HG03159 (cell line): ENCODE measurements at regions not wholly inside any gene's neighbourhood (a gene's known extent, or its start where the extent isn't known, plus 50 kb on each side); places are given as distances from the start of the nearest gene placed in this dataset.
"Not testable (repeated sequence)": the region's sequence is repeated elsewhere in the genome, so short reads cannot be mapped to it uniquely, and the experiment has no call there.

Experiments used
- ATAC-seq: cut with Tn5 transposase; IDR thresholded peaks from one replicate; pipeline ENCODE4 v1.9.1; 2021; ENCODE audit warnings: mild to moderate bottlenecking, moderate library complexity; ENCODE audit not compliant: unreplicated experiment

DNA sequence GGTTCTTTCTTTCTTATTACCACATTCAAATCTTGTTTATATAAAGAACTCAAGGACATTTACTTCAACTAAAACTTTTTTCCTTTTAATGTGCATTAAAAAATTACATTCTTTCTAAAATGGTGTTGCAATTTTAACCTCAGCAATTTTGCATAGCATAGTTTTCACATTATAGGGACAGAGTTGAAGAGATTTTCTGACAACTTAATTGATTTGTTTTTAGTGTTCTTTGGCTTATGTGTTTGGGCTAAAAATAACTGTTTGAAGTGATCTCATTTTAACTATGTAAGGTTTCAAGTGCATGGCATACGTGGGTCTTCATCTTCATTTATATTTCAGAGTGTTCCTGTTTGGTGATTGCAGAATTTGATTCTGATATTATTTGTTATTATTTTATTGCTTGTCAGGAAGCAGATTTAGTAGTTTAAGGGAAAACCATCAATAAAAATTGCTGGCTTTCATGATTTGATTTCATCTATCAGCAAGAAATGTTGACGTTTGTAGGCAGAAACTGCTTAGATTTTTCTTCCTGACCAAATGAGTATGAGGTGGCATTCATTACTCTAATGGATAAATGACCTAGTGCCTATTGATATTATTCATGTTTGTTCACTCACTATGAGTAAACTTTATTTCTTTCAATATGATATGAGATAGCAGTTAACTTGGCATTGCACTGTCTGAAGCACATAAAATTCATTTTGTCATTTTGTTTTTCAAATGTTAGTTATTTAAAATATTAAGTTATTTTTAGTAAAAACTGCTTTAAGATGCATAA is 398.4 kb downstream of the NUP35 start:
- ATAC-seq: no peak

DNA sequence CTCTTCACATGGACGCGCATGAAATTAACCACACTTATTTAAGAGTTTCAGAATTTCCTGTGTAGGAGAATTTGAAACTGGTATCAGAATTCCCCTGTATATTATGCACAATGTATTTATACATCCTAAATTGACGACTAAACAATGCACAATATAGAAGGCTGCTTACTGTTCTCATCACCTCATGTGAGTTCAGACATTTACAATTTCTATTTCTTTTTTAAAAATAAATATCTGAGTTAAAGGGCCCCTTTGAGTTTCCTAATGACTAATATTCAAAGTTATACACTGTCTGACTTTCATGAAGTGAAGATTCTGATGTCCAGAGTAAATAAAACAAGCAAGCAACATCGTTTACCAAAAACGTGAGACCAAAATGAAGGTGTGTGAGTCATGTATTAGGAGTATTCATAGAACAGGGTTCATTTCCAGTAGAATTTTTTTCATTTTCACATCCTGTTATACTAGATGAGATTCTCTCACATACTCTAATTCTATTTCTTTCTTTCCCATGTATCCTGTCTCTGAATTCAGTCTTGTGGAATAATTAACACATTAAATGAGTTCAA is 406.2 kb downstream of the NUP35 start:
- ATAC-seq: peak; percentile 65

DNA sequence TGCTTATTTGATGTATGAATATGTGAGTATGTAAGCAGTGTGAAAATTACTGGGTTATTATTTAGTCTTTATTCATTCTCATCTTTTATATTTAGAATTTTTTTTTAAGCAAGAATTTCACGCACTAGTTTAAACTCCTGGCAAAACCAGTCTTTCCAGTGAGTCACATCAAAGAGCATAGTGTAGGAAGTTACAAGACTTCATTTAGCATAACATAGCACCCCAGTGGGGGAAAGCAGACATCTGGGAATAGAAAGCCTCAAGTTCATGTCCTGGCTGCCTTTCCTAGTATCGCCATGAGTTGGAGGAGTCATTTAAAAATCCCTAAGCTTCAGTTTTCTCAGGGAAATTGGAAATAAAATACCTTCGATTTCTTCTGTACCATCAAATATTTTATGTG is 408.3 kb downstream of the NUP35 start:
- ATAC-seq: no peak

DNA sequence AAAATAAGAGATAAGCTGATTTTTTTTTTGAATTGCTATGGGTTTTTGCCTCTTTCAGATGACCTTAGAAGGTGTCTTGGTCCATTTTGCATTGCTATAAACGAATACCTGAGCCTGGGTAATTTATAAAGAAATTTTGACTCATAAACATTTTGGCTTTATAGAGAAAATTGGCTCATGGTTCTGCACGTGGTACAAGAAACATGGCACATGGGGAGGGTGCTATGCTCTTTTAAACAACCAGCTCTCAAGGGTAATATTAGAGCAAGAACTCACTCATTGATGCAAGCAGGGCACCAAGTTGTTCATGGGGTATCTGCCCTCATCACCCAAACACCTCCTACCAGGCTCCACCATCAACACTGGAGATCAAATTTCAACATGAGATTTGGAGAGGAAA is 408.8 kb downstream of the NUP35 start:
- no peak for ATAC-seq

DNA sequence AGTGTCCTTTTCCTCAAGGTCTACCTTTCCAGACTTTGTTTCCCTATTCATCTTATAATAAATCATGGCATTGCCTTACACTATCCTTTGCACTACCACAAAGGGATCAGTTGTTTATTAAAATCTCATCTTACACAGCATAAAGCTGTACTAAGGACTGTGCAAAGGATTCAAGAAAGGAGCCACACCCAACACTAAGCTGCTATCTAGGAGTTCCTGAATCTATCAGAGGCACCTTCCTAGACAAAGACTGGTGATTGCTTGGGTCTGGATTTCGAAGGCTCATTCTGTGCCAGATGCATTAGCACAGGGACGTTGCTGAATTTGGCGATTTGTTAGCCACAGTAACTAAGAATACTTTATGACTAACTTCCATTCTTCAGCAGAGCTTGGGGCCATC is 412.0 kb downstream of the NUP35 start:
- ATAC-seq: no peak

DNA sequence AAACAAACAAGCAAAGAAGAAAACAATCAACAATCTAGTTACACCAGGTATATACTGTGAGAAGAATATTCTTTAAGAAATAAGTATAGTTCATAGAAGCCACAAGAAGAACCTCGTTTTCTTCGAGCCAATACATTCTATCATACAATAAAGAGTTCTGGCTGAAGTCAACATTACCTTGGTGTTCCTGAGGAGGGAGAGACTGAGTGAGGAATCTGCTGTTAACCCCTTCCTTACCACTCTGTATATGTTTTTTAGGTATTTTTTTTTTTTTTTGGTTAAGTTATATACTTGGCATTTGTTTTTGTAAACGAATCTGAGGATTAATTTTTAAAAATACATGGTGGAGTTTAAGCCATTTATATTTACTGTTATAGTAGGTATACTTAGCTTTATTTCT is 412.5 kb downstream of the NUP35 start:
- ATAC-seq: no peak

DNA sequence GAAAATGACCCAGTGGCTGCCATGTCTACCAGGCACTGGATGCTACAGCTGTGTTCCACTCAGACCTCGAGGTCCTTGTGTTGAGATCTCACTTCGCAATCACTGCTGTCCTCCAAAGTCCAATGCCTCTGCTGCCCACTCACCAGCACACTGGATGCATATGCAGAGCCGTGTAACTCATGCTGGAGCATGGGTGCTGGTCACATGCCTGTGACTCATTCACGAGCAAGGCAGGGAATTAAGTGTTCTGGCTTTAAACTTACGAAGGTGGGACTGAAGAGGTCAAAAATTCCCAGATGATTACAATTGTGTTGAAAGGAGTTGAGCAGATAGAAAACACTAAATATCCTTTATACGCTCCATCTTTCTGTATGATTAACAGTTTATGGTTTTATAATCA is 417.5 kb downstream of the NUP35 start:
- ATAC-seq: no peak

DNA sequence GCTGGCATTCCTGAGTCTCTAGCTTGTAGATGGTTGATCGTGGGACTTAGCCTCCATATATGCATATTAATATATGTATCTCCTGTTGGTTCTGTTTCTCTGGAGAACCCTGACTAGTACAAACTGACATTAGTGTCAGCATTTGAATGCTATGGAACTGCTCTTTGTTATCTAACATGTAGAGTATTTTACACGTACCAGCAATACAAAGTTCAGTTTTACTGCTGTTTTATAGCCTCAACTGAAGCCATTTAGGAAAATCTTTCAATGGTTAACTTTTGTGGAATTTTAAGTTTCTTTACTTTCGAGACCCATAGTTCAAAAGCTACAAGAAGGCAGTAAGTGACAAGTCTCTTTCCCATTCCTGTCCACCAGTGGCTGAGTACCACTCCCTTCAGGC is 418.4 kb downstream of the NUP35 start:
- no peak for ATAC-seq

DNA sequence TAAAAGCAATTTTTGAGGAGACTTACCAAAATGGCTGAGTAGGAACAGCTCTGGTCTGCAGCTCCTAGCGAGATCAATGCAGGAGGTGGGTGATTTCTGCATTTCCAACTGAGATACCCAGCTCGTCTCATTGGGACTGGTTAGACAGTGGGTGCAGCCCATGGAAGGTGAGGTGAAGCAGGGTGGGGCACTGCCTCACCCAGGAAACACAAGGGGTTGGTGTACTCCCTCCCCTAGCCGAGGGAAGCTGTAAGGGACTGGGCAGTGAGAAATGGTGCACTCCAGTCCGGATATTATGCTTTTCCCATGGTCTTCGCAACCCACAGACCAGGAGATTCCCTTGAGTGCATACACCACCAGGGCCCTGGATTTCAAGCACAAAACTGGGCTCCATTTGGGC is 419.0 kb downstream of the NUP35 start:
- peak; percentile 17 for ATAC-seq

DNA sequence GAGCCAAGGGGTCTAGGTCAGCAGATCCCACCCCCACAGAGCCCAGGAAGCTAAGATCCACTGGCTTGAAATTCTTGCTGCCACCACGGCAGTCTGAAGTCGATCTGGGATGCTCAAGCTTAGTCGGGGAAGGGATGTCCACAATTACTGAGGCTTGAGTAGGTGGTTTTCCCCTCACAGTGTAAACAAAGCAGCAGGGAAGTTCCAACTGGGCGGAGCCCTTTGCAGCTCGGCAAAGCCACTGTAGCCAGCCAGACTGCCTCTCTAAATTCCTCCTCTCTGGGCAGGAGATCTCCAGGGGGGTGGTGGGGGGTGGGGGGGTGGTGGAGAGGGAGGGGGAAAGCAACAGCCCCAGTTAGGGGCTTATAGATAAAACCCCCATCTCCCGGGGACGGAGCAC is 419.5 kb downstream of the NUP35 start:
- ATAC-seq: peak; percentile 88

DNA sequence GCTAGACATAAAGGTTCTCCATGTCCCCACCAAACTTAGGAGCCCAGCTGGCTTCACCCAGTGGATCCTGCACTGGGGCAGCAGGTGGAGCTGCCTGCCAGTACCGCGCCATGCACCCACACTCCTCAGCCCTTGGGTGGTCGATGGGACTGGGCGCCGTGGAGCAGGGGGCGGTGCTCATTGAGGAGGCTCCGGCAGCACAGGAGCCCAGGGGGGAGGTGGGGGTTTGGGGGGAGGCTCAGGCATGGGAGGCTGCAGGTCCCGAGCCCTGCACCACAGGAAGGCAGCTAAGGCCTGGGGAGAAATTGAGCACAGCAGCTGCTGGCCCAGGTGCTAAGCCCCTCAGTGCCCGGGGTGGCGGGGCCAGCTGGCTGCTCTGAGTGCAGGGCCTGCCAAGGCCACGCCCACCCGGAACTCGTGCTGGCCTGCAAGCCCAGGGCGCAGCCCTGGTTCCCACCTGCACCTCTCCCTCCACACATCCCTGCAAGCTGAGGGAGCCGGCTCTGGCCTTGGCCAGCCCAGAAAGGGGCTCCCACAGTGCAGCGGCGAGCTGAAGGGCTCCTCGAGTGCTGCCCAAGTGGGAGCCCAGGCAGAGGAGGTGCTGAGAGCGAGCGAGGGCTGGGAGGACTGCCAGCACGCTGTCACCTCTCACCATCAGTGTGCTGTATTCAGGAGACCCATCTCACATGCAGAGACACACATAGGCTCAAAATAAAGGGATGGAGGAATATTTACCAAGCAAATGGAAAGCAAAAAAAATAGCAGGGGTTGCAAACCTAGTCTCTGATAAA is 422.5 kb downstream of the NUP35 start:
- ATAC-seq: not testable (repeated sequence)

DNA sequence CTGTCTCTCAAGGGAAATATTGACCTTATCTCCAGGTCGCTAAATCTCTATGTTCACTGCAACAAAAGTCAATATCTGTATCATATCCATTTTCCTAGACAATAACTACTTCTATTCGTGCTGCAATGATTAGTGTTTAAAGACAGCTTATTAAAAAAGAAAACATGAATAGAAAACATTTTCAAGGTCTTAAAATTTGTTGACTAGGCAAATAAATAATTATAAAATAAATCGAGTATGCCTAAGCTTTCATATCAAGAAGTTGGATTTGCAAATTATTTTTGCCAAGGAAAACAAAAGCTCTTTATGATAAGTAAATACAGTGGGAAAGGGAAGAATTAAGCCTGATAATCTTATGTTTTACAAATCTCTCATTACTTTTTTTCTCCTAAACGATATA is 428.5 kb downstream of the NUP35 start:
- ATAC-seq: no peak

DNA sequence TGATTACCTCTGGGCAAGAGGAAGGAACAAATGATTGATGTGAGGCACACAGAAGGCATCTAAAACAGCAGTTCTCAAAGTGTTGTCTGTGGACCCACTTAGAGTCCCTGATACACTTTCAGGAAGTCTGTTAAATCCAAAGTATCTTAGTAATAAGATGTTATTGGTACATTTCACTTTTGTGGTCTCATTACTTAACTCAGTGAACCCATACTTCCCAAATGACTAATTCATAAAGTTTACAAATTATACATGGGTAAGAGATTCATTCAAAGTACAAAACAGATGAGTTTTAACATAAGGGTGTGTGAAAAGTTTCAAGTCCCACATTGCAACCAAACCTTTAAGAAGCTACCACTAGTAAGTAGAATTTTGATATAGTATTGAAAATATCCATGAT is 440.5 kb downstream of the NUP35 start:
- no peak for ATAC-seq

DNA sequence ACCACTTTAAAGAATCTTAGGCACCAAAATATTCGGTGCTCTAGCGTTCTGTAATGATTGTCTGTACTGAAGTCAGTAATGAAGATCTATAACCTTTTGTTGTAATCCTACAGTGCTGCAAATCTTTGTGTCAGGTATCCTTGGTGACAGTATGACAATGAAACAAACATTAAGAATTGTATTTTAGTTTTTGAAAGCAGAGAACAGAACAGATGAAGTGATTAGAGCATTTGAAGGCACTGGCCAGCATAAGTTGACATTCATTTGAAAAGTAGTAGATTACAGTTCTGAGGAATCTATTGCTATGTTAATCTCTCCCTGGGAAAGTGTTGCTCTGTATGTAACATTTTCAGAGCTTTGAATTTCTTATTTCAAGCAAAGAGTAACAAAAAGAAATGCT is 451.2 kb downstream of the NUP35 start:
- ATAC-seq: no peak

DNA sequence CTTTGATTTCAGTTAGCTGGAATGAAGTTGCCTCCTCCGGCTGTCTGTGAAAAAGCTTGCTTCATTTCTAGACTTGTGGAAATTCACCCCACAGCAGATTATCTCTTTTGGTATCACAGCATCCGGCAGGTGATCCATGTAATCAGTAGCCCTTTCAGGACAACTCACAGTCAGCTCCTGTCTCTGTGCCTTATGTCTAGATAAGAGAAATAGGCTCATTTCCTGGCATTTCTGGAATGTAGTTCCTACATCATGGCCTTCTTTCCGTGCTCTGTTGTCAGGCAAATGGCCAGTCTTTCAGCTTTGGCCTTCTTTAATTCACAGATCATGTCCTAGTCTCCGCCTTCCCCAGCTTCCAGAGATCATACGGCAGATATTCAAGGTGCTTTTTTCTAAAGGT is 455.4 kb downstream of the NUP35 start:
- no peak for ATAC-seq

DNA sequence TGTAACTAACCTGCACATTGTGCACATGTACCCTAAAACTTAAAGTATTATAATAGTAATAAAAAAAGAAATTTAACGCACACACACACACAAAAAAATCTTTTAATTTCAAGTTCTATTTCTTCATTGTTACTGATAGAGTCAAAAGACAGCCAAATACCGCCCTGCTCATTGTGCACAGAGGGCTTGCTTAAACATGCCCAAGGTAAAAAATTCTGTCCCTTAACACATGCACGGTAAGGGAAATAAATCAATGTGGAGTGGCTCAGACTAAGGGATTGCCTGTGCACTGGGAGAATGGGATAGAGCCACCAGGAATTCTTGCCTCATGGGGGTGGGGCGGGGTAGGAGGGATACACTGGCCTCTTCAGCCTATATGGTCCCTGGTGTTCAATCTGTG is 468.0 kb downstream of the NUP35 start:
- no peak for ATAC-seq

DNA sequence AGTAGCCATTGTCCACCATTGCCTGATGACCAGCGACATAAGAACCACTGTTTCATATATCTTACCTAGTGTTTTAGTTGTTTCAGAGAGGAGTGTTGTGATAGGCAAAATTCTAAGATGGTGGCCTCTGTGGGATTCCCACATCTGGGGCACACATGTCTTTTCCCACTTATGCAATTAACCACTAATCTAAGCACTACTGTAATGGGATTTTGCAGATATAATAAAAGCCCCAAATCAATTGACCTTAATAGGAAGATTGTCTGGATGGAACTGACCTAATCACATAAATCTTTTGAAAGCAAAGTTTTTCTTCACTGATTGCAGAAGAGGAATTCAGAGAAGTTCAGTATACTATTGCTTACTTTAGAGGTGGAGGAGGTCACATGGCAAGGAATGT is 469.9 kb downstream of the NUP35 start:
- ATAC-seq: no peak

DNA sequence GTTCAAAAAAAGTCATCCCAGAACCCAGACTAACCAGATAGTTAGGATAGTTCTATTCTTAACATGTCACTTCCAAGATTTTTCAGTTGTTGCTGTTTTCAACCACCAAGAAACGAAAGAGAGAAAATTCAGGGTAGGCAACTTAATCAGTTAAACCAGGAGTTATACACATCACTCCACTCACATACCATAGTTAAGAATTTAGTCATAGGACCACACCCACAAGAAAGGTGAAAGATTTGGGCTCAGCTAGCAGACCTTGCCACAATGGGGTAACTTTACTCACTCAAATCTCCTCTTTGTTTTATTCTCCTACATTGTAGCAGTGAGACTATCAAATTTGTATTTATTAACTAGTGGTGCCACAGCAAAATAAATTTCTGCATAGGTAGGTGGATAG is 473.6 kb downstream of the NUP35 start:
- no peak for ATAC-seq

DNA sequence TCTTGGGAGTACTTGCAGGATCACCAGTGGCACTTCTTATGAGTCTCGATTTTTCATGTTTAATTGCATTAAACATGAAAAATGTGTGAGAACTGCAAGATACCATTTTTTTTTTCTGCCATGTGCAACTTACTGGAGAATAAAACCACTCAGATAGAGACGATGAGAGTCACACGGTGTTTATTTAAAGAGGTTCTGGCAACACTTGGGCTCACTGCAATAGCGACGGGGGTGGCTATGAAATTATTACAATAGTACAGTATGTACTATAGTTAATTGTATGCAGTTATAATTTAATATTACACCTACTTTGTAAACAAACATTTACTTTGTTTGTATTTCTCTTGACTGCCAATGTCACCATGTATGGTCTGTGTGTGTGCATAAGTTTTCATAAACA is 479.8 kb downstream of the NUP35 start:
- ATAC-seq: no peak

DNA sequence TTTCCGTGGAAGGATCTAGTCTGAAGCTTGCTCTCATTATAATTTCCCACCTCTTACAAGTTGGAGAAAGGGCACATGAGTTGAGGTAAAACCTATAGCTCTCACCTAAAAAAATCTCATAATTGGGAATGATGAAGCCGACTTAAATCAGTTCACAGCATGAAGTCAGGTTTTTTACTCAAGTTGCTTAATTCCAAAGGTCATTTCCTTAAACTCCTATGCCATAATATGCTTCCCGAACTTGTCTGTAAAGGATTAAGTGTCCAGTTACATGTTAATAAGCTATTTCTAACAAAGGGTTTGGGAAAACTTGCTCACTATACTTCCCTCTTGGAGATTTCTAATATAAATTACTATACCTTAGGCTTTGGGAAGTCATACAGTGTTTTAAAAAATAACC is 481.2 kb downstream of the NUP35 start:
- ATAC-seq: no peak

DNA sequence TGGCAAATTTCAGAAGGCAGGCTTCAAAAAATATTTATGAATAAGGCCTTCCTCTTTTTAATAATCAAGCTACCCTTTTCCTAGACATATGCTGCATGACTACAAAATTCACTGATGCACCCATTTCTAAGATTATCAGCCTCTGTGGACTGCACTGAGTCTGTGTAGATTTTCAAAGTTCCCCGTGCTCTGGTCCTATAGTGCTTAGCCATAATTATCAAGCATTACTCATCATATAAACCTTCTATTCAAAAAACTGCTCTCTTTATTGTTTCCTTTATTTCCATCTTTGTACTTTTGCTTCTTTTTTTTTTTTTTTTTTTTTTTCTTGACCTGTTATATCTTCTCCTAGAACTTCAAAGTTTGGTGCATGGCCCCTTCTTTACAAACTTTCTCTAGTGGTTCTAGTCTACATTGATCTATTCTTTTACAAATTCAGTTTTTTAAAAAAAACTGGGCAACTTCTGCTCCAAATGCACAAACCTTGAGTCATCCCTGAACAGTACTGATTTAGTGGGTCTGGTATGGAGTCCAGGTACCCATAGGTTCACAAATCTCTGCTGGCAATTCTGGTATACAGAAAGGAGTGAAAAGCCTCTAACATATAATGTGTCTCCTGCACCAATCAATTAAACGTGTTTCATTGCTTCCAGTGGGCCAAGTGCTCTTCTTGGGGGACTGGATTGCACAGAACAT is 481.9 kb downstream of the NUP35 start:
- no peak for ATAC-seq

DNA sequence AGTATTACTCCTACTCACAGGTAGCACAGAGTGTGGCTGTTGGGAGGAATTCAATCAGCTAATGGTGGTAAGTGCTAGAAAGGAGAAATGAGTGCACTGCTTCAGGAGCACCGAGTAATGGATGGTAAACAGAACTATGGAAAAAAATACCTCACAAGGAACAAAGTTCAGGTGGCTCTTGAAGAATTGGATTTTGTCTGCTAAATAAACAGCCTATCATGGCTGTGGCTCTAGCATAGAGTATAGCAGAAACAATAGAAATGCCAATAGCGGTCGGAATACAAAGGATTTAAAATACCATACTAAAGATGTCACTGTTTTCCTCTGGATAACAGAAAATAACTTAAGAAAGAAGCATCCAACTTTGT is 482.5 kb downstream of the NUP35 start:
- ATAC-seq: no peak
